Lower leg skin (tissue), 4 donors: ENCODE measurements at regions not wholly inside any gene's neighbourhood (a gene's known extent, or its start where the extent isn't known, plus 50 kb on each side); places are given as distances from the start of the nearest gene placed in this dataset.
"Not testable (repeated sequence)": the region's sequence is repeated elsewhere in the genome, so short reads cannot be mapped to it uniquely, and the experiment has no call there.

Experiments
- DNase-seq, 2 donors: peaks; one replicate each; pipeline ENCODE4 v3.0.0-alpha.2; 2019; ENCODE audit warnings: low spot score in 2 of 2
- H3K4me3 ChIP-seq: fragments of 200-600 bp; sonication (generic); 2 replicates; pipeline ENCODE4 v1.5.1; 2017; ENCODE audit warnings: mild to moderate bottlenecking, low read depth; ENCODE audit not compliant: poor library complexity, severe bottlenecking
- POLR2A ChIP-seq, 2 donors: fragments of 450-650 bp; IDR thresholded peaks; one replicate each; pipeline ENCODE4 v1.6.1; 2016 to 2017; ENCODE audit warnings: antibody characterized with exemption in 2 of 2, mild to moderate bottlenecking in 1 of 2, moderate library complexity in 1 of 2
- WGBS, 2 donors: methylation state at CpG; one replicate each; pipeline ENCODE4 v1.1.5; 2018; 5-methylcytosine and 5-hydroxymethylcytosine counted together
- intact Hi-C: fragments of 100-400 bp; cut with DNase I; formaldehyde crosslinking; loops from one replicate; pipeline ENCODE4 v1.15.0; 2023; ENCODE audit warnings: low total_unique reads
- TF ChIP-seq, protein P1 (sequence below), 3 donors: fragments of 450-650 bp; IDR thresholded peaks; one replicate each; pipeline ENCODE4 v1.5.1; 2016; ENCODE audit warnings: antibody characterized with exemption in 3 of 3, mild to moderate bottlenecking in 3 of 3, moderate library complexity in 2 of 3

DNA sequence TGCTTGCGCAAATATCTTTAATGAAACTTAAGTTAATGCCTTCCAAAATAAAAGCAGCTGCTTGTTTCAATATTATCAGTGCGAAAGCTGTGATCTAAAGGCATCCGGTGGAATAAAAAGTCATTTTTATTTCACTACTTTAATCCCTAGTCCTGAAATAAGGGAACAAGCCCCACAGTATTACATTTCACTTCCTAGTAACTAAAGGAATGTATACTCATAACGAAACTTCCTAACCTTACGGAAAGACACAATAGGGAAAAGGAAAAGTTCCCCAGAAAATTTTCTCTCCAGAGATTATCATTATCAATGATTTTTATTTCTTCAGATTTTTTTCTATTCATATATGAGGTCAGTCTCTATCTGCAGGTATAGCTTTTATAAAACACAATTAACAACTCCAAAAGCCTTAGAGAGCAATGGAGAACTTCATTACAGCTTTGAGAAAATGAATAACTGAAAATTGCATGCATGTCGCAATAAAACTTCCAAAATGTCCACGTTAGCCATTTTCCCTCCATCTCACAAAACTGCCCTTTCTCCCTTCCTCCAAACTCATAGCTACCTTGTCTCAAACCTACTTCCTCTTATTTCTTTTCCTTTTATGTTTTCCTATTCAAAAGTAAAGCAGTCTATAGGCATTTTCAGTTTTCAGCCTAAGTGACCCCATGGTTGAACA is 154.3 kb upstream of the MED13 start:
- no peak for TF ChIP-seq POLR2A (IDR thresholded peaks at IDR 0.05)
- TF ChIP-seq, protein P1, sequence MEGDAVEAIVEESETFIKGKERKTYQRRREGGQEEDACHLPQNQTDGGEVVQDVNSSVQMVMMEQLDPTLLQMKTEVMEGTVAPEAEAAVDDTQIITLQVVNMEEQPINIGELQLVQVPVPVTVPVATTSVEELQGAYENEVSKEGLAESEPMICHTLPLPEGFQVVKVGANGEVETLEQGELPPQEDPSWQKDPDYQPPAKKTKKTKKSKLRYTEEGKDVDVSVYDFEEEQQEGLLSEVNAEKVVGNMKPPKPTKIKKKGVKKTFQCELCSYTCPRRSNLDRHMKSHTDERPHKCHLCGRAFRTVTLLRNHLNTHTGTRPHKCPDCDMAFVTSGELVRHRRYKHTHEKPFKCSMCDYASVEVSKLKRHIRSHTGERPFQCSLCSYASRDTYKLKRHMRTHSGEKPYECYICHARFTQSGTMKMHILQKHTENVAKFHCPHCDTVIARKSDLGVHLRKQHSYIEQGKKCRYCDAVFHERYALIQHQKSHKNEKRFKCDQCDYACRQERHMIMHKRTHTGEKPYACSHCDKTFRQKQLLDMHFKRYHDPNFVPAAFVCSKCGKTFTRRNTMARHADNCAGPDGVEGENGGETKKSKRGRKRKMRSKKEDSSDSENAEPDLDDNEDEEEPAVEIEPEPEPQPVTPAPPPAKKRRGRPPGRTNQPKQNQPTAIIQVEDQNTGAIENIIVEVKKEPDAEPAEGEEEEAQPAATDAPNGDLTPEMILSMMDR (IDR thresholded peaks at IDR 0.05), result no peak
- WGBS, 2 donors, result 76 to 77% methylated on average over 7 of the region's 7 CpGs

DNA sequence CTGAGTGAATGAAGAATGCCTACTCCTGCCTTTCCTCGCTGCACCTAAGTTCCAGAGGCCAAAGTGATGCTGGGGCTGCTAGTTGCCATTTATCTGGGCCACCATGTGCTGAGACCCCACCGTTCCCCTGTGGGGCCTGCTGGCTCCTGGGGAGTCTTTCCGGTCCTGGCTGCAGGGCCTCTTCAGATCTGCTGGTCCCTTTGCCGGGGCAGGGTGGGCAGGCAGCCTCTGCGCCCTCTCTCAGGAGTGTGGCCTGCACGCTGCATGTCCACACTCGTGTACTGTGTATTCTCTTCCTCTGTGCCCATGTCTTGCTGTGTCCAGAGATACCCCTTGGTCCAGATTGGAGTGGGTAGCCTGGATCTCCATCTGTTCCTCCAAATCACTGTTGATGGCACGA is 151.8 kb upstream of the MED13 start:
- 91 to 94% methylated on average over 8 of the region's 8 CpGs for WGBS, 2 donors
- no peak overlapping the region for H3K4me3 ChIP-seq
- DNase-seq, result no peak
- intact Hi-C loops, result no loop called here
- TF ChIP-seq, protein P1 (IDR thresholded peaks at IDR 0.05), result no peak
- TF ChIP-seq POLR2A (IDR thresholded peaks at IDR 0.05), result no peak

More for the DNA sequence above, 154.3 kb upstream of the MED13 start:
- DNase-seq, result no peak
- H3K4me3 ChIP-seq, result no peak overlapping the region
- intact Hi-C loops, result no loop called here

DNA sequence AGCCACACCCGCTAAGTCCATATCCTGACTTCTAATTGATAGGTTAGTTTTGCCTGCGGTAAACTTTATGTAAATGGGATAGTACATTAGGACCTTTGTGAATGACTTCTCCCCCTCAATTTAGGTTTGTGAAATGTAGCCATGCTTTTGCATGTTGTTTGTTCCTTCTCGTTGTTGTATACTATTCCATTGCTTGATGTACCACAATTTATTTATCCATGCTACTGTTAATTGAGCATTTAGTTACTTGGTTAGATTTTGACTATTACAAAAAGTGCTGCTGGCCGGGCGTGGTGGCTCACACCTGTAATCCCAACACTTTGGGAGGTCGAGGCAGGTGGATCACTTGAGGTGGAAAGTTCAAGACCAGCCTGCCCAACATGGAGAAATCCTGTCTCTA is 150.8 kb upstream of the MED13 start:
- H3K4me3 ChIP-seq, intact Hi-C loops: not testable (repeated sequence)
- 91 to 94% methylated on average over 6 of the region's 6 CpGs for WGBS, 2 donors

DNA sequence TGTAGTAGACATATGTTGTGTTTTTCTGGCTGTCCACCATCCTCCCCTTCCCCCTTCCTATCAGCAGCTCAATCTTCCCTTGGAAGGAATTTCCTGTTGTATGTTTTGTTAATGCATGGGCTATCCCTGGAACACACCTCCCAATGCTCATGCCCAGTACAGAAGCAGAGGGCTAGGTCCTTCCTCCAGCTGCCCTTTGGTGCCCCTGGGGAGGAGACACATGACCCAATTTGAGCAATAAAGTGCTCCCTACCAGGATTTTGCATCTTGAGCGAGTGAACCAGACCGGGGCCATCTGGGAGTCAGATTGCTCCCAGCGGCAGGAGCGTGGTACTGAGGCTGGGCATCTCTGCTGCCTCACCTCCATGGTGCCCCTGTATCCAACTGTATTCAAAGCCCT is 141.5 kb upstream of the MED13 start:
- WGBS, 2 donors, result 61 to 83% methylated on average over 4 of the region's 4 CpGs
- no peak for DNase-seq
- no peak for TF ChIP-seq POLR2A (IDR thresholded peaks at IDR 0.05)
- intact Hi-C loops, result no loop called here
- H3K4me3 ChIP-seq, result no peak overlapping the region

More for the DNA sequence above, 150.8 kb upstream of the MED13 start:
- not testable (repeated sequence) for DNase-seq

DNA sequence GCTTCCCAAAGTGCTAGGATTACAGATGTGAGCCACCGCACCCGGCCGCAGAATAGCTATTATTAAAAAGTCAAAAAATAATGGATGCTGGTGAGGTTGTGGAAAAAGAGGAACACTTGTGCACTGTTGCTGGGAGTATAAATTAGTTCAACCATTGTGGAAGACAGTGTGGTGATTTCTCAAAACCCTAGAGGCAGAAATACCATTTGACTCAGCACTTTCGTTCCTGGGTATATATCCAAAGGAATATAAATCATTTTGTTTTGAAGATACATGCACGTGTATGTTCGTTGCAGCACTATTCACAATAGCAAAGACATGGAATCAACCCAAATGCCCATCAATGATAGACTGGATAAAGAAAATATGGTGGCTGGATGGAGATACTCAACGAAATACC is 132.1 kb upstream of the MED13 start:
- intact Hi-C loops, H3K4me3 ChIP-seq, DNase-seq: not testable (repeated sequence)
- 56 to 61% methylated on average over 7 of the region's 7 CpGs for WGBS, 2 donors

DNA sequence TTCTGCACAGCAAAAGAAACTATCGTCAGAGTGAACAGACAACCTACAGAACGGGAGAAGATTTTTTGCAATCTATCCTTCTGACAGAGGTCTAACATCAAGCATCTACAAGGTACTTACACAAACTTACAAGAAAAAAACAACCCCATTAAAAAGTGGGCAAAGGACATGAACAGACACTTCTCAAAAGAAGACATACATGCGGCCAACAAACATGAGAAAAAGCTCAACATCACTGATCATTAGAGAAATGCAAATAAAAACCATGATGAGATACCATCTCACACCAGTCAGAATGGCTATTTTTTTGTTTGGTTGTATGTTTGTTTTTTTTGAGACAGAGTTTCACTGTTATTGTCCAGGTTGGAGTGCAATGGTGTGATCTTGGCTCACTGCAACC is 131.5 kb upstream of the MED13 start:
- H3K4me3 ChIP-seq, DNase-seq, intact Hi-C loops: not testable (repeated sequence)
- 93 to 98% methylated on average over 3 of the region's 3 CpGs for WGBS, 2 donors

DNA sequence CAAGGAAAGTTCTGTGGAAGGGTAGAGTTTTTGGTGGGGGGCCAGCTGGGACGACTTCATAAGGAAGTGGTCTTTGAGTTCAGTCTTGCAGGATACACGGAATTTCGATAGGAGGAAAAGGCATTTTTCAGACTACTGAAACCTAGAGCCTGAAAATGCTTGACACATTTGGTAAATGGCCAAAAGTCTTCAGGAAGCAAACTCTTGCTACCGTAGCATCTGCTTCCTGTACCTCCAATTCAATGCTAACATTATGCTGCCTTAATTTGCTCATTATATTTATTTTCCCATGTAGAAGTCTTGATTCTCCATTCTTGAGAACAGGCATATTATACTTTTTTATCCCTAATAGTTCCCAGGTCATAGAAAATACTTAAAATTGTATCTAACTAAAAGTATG is 129.3 kb upstream of the MED13 start:
- DNase-seq, result no peak
- no peak for TF ChIP-seq POLR2A (IDR thresholded peaks at IDR 0.05)
- TF ChIP-seq, protein P1 (IDR thresholded peaks at IDR 0.05), result no peak
- H3K4me3 ChIP-seq, result no peak overlapping the region
- intact Hi-C loops, result no loop called here
- 45 to 54% methylated on average over 4 of the region's 4 CpGs for WGBS, 2 donors

DNA sequence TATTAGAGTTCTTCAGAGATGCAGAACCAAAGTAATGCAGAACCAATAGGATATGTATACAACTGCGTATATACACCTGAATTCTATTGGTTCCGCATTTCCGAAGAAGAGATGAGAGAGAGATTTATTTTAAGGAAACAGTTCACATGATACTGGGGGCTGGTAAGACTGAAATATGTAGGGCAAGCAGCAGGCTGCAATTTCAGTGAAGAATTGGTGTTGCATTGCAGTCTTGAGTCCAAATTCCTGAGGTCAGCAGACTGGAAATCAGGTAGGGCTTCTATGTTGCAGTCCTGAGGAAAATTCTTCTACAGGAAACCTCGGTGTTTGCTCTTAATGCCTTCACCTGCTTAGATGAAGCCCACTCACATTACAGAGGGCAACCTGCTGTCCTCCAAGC is 128.2 kb upstream of the MED13 start:
- intact Hi-C loops, result no loop called here
- no peak for DNase-seq
- WGBS, 2 donors, result 89 to 91% methylated on average over 4 of the region's 4 CpGs

More for the DNA sequence above, 128.2 kb upstream of the MED13 start:
- H3K4me3 ChIP-seq, result no peak overlapping the region
- no peak for TF ChIP-seq POLR2A (IDR thresholded peaks at IDR 0.05)
- TF ChIP-seq, protein P1 (IDR thresholded peaks at IDR 0.05), result no peak
